Osteocyte (in vitro differentiated cells): ENCODE measurements at regions not wholly inside any gene's neighbourhood (a gene's known extent, or its start where the extent isn't known, plus 50 kb on each side); places are given as distances from the start of the nearest gene placed in this dataset.

Experiments used
- DNase-seq: peaks from one replicate; pipeline ENCODE4 v3.0.0; 2021; ENCODE audit warnings: mixed read lengths; ENCODE audit not compliant: unreplicated experiment; ENCODE audit errors: extremely low spot score
- H3K27ac Mint-ChIP-seq: one replicate; pipeline ENCODE4 v1.8.0; 2021; ENCODE audit warnings: mild to moderate bottlenecking, mixed read lengths; ENCODE audit not compliant: unreplicated experiment
- H3K27me3 Mint-ChIP-seq: one replicate; pipeline ENCODE4 v1.8.0; 2021; ENCODE audit warnings: mixed read lengths; ENCODE audit not compliant: unreplicated experiment
- H3K36me3 Mint-ChIP-seq: one replicate; pipeline ENCODE4 v1.8.0; 2021; ENCODE audit warnings: mixed read lengths; ENCODE audit not compliant: unreplicated experiment
- H3K4me1 Mint-ChIP-seq: one replicate; pipeline ENCODE4 v1.8.0; 2021; ENCODE audit warnings: mixed read lengths; ENCODE audit not compliant: unreplicated experiment
- H3K4me3 Mint-ChIP-seq: one replicate; pipeline ENCODE4 v1.8.0; 2021; ENCODE audit warnings: mild to moderate bottlenecking, moderate library complexity, mixed read lengths; ENCODE audit not compliant: unreplicated experiment
- H3K9me3 Mint-ChIP-seq: one replicate; pipeline ENCODE4 v1.8.0; 2021; ENCODE audit warnings: mixed read lengths; ENCODE audit not compliant: unreplicated experiment
- TF ChIP-seq, protein P1 (sequence below): fragments of 200-600 bp; sonication (generic); IDR thresholded peaks from 2 replicates; pipeline ENCODE4 v1.5.0; 2021; ENCODE audit warnings: antibody characterized with exemption, mild to moderate bottlenecking, moderate library complexity

DNA sequence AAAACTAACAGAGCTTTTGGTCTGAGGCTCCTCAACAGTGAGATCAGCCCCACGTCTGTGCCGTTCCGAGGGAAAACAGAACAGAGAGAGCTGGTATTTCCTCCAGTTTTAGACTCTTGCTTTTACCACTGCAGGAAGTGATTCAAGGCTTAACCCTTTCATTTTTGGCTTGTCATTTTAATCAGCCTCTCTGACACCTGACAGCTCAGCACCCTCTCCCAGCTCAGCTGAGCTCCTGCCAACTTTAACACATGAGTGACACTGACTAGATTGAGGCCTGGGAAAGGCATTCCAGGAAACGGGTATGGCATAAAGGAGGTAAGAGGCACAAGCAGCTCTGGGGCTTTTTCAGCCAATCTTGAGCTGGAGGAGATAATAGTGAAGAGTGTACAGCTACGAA is 239.4 kb upstream of the SKOR2 start:
- Mint-ChIP-seq H3K4me1 (no peaks in the 10 kb centered on the region), H3K4me3 (no peak overlapping the region)

GRCh38 chr18:47485221-47485797 is 233.8 kb upstream of the SKOR2 start:
- no peak for DNase-seq
- no peaks in the 10 kb centered on the region for H3K36me3 Mint-ChIP-seq
- H3K4me1 Mint-ChIP-seq = no peaks in the 10 kb centered on the region
- TF ChIP-seq, protein P1, sequence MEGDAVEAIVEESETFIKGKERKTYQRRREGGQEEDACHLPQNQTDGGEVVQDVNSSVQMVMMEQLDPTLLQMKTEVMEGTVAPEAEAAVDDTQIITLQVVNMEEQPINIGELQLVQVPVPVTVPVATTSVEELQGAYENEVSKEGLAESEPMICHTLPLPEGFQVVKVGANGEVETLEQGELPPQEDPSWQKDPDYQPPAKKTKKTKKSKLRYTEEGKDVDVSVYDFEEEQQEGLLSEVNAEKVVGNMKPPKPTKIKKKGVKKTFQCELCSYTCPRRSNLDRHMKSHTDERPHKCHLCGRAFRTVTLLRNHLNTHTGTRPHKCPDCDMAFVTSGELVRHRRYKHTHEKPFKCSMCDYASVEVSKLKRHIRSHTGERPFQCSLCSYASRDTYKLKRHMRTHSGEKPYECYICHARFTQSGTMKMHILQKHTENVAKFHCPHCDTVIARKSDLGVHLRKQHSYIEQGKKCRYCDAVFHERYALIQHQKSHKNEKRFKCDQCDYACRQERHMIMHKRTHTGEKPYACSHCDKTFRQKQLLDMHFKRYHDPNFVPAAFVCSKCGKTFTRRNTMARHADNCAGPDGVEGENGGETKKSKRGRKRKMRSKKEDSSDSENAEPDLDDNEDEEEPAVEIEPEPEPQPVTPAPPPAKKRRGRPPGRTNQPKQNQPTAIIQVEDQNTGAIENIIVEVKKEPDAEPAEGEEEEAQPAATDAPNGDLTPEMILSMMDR = no peak
- no peak overlapping the region for H3K27ac Mint-ChIP-seq
- H3K9me3 Mint-ChIP-seq = no peaks in the 10 kb centered on the region
- H3K27me3 Mint-ChIP-seq = no peaks in the 10 kb centered on the region
- H3K4me3 Mint-ChIP-seq = no peak overlapping the region

More for the DNA sequence above, 239.4 kb upstream of the SKOR2 start:
- TF ChIP-seq, protein P1 = no peak
- no peaks in the 10 kb centered on the region for H3K27me3 Mint-ChIP-seq
- H3K9me3 Mint-ChIP-seq = peaks cover 15% of the 10 kb centered on the region
- no peak overlapping the region for H3K27ac Mint-ChIP-seq
- H3K36me3 Mint-ChIP-seq = no peaks in the 10 kb centered on the region
- DNase-seq = no peak

DNA sequence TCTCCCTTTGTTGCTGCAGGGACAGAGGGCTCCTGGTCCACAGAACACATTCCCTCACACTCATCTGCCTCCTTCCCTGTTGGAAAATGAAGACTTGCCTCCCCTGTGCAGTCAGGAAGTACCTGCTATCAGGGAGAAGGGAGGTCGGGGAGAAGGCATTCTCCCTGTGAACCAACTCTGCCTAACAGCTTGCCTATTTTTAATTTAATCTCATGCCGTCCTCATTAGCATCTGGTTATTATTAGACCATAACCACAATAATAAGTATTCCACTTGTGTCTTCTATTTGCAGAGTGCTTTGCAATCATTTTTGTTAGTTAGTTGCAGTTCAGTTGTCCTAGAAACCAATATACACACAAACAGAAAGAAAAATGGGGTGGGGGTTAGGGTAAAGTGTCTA is 232.6 kb upstream of the SKOR2 start:
- TF ChIP-seq, protein P1 = no peak
- Mint-ChIP-seq H3K4me1 (no peaks in the 10 kb centered on the region), H3K27ac (no peak overlapping the region), H3K36me3 (no peaks in the 10 kb centered on the region), H3K27me3 (no peaks in the 10 kb centered on the region), H3K9me3 (no peaks in the 10 kb centered on the region), H3K4me3 (no peak overlapping the region)
- no peak for DNase-seq

GRCh38 chr18:47480166-47480565 is 228.7 kb upstream of the SKOR2 start:
- no peaks in the 10 kb centered on the region for H3K36me3 Mint-ChIP-seq
- H3K4me1 Mint-ChIP-seq = no peaks in the 10 kb centered on the region
- H3K27ac Mint-ChIP-seq = no peak overlapping the region
- no peaks in the 10 kb centered on the region for H3K27me3 Mint-ChIP-seq
- DNase-seq = no peak
- H3K4me3 Mint-ChIP-seq = no peak overlapping the region
- TF ChIP-seq, protein P1 = no peak
- no peaks in the 10 kb centered on the region for H3K9me3 Mint-ChIP-seq

DNA sequence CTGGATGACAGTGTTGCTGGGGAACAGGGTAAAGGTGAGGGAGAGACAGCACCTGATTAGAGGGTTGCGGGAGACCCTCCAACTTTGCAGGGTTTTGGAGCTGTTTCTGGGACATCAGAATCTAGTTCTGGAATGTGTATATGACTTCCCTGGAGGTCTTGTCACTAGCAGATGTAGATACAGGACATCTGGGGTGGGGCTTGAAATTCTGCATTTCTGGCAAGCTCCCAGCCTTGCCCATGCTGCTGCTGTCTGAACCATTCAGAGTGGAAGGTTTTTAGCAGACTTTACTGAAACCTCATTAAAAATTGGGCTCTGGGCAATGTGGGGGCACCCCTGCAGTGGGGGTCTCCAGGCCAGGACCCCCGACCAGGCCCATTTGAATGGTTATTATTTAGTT is 220.3 kb upstream of the SKOR2 start:
- TF ChIP-seq, protein P1 = no peak
- Mint-ChIP-seq H3K4me3 (no peak overlapping the region), H3K4me1 (no peaks in the 10 kb centered on the region), H3K36me3 (no peaks in the 10 kb centered on the region), H3K27ac (no peak overlapping the region), H3K27me3 (no peaks in the 10 kb centered on the region), H3K9me3 (no peaks in the 10 kb centered on the region)
- DNase-seq = no peak
